Hepatocyte (in vitro differentiated cells): ENCODE measurements at regions not wholly inside any gene's neighbourhood (a gene's known extent, or its start where the extent isn't known, plus 50 kb on each side); places are given as distances from the start of the nearest gene placed in this dataset.

Source experiments
- CTCF ChIP-seq: fragments of 200-600 bp; sonication (generic); IDR thresholded peaks from 2 replicates; pipeline ENCODE4 v1.5.1; 2016; ENCODE audit warnings: antibody characterized with exemption, mild to moderate bottlenecking; ENCODE audit not compliant: poor library complexity
- EZH2 ChIP-seq: fragments of 200-600 bp; sonication (generic); IDR thresholded peaks from 2 replicates; pipeline ENCODE4 v1.6.1; 2016; ENCODE audit warnings: antibody characterized with exemption, mild to moderate bottlenecking, borderline replicate concordance
- EZH2phosphoT487 ChIP-seq: fragments of 200-600 bp; sonication (generic); IDR thresholded peaks from one replicate; pipeline ENCODE4 v1.6.1; 2018; ENCODE audit warnings: antibody characterized with exemption, mild to moderate bottlenecking, low read depth, moderate library complexity; ENCODE audit not compliant: unreplicated experiment, severe bottlenecking

- TF ChIP-seq CTCF (no peak), EZH2 (no peak), EZH2phosphoT487 (no peak)
Observed at GRCh38 chr18:75659535-75660023, 232.1 kb upstream of the SMIM21 start.
